AG08395 (cell line): ENCODE measurements at regions not wholly inside any gene's neighbourhood (a gene's known extent, or its start where the extent isn't known, plus 50 kb on each side); places are given as distances from the start of the nearest gene placed in this dataset.

Experiments used
- DNase-seq: peaks from one replicate; pipeline ENCODE4 v3.0.0; 2012; ENCODE audit warnings: mixed read lengths, low spot score

DNA sequence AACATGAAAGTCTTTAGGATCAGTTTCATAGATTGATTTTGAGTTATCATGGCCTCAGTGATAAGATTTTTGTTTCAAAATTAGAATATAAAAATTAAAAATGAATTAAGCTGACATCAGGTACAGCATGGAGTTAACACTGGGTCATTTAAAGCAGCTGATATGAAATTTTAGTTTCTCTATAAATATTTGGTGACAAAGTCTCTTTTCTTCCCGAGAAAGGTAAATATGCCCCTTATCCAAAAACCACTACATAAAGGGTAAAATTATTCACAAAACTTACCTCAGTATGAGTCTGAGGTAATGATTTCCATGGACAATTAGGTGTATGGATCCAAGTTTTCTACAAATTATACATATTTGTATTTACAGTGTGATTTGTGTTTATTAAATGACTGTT, 121.5 kb upstream of the PJA2 start:
- no peak for DNase-seq

DNA sequence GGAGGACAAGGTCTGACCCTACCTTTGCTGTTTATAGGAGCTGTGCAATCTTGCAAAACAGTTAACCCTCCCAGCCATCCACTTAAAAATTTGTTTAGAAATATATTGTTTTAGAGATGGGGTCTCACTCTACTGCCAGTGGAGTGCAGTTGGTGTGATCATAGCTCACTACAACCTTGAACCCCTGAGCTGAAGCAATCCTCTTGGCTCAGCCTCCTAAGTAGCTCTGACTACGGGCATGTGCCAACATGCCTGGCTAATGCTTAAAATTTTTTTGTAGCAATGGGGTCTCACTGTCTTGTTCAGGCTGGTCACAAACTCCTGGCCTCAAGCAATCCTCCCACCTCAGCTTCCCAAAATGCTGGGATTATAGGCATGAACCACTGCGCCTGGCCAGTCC, 120.2 kb upstream of the PJA2 start:
- DNase-seq: no peak

DNA sequence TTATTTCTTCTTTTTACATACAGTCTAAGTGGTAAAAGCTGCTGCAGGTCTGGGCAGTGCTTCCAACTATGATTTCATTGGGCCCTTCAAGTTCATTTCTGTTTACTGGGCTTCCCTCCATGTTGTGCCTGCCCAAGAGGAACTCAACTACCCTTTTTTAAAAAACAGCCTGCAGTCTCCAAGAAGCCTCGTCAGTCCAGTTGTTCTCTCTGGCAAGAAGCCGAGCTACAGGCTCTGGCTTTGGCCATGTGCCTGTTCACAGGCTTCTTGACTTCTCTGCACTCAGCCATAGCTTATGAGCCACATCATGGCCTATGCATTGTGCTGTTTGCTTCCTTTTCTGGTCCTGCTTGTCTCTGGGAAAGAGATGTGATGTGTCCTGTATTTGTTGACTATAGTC, 119.7 kb upstream of the PJA2 start:
- peak; percentile 10 for DNase-seq

DNA sequence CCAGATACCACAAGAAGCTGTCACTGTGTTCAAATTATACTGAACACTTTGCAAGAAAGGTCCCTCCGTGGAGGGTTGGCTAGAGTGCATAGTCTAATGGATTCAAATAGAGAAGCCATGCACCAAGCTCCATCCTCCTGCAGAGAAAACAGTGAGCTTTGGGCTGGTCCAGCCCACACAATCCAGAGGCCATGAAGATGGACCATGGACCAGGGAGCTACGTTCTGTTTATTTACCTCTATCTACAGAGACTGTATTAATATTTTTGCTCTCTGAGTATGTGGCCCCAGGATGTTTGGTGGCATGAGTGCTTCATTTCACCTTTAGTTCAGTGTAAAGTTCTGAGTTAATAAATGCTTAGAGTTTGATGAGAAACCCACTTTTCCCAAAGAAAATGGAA, 114.8 kb upstream of the PJA2 start:
- no peak for DNase-seq

DNA sequence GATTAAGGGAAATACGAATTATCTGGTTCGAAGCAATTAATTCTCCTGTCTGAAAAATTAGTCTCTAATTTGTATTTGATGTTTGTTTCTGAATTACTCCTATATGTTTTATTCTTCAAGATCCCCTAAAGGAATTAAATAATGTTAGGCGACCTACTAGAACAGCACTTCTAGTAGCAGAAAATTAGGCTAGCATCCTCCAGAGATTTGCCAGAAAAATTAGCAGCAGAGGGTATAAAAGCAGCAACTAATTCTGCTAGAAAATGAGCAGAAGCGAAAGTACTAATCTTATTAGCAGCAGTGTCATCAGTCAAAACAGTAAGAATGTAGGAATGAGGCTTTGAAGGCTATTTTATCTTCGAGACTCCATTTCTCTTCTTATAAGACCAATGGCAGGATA, 114.3 kb upstream of the PJA2 start:
- DNase-seq: no peak

DNA sequence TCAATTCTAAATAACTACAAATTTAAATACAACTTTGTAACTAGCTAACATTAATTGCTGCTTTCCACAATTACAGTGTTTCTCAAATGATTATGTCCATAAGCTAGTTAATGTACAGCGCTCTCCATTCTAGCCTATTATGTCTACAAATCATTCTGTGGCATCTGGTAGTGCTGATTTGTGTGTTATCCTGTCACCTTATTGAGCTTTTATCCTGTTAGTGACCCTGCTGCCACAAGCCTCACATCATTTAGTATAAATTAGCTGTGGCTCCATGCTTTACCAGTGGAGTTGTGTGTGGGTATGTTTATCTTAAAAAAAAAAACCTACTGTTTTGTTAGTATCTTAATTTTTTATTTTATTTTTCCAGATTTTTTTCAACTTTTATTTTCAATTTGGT, 112.6 kb upstream of the PJA2 start:
- no peak for DNase-seq

DNA sequence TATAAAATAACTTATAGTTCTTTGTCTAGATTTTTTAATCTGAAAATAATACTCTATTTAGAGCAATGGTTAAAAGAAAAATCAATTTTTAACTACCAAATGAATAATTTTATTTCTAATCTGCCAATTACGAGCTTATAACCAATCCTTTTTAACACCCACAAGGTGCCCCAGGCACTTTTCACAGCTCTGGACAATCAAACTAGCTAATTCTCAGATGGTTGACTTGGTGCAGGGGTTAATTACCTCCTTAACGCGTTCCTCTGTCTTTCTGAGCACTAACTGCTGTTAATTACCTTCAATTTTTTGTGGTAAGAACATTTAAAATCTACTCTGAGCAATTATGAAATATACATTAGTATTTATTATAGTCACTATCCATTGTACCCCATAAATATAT, 109.6 kb upstream of the PJA2 start:
- no peak for DNase-seq

DNA sequence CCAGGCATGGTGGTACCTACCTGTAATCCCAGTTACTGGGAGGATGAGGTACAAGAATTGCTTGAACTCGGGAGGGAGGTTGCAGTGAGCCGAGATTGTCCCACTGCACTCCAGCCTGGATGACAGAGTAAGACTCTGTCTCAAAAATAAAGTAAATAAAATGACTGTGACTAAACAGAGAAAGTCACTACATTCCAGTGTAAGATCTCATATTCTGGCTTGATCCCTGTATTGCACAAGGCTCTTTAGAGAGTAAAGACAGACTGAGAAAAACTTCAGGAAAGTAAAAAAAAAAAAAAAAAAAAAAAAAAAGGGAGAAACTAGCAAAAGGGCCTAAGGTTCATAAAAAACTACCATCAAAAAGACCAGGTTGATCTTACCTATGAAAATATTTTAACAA, 106.6 kb upstream of the PJA2 start:
- peak; percentile 50 for DNase-seq

DNA sequence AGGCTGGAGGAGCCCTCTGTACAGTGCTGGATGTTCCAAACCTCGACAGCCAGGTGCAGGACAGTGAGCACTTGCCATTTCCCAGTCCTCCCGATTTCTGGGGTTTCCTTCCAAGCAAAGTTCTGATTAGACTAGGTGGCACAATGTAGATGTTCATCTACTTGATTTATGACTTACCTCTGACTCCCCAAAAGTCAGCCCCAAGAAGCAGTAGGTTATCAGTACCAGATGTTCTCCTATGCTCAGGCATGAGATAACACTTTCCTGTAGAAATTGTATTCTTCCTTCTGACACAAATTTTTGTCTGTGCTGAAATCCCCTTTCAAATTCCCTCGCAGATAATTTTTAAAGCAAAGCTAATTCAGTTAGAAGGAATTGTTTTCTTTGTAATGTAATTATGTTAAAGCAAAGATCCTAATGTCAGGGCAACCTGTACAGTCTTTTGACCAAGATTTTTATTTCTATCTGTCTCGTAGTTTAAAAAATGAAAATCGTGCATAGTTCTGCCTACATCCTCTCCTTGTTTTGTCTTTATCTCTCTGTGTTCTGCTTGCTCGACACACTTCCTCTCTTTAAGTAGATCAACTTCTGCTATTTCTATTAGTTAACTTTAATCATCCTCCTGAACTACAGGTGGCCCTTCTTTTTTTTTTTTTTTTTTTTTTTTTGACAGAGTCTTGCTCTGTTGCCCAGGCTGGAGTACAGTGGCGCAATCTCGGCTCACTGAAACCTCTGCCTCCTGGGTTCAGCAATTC, 102.4 kb upstream of the PJA2 start:
- DNase-seq: no peak

DNA sequence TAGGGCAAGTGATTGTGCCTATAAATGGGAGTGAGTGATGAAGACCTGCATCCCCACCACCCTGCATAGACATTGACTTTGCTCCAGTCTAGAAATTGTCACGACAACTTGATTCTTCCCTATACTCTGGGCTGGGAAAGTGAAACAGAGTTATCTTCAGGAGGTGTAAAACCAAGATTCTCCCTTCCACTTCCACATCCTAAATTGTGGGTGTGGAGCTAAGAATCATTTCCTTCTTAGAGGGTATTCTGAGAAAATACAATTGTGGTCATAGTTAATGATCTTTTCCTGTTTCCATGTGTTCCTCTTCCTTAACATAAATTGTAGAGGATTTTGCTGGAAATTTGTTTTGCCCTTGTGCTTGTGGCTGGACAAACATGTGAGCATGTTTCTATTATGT, 96.8 kb upstream of the PJA2 start:
- no peak for DNase-seq

DNA sequence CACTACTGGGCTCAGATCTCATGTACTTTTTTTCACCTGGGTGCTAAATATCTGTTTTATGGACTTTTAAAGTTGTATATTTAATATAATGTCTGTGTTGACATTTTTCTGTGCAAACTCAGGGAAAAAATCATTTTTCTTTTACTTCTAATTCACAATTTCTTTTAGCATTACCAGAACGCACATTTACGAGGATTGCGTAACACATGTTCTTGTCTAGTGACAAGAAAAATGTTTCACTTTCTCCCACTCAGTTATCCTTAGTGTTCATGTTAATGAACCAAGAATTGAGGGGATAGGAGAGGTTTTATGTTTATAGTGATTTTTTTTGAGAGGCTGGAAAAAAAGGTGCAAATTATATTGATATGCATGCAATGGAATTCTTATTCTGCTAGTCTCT, 86.3 kb upstream of the PJA2 start:
- no peak for DNase-seq

DNA sequence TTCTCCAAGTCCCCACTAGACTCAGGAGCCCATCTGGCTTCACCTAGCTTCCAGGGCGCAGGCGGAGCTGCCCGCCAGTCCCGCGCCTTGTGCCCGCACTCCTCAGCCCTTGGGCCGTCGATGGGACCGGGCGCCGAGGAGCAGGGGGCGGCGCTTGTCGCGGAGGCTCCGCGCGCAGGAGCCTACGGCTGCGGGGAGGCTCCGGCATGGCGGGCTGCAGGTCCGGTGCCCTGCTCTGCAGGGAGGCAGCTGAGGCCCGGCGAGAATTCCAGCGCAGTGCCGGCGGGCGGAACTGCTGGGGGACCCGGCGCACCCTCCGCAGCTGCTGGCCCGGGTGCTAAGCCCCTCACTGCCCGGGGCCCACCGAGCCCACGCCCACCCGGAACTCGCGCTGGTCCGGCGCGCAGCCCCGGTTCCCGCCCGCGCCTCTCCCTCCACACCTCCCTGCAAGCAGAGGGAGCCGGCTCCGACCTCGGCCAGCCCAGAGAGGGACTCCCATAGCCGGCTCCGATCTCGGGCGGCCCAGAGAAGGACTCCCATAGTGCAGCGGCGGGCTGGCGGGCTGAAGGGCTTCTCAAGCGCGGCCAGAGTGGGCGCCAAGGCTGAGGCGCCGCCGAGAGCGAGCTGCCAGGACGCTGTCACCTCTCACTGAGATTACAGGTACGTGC, 78.1 kb upstream of the PJA2 start:
- DNase-seq: no peak

DNA sequence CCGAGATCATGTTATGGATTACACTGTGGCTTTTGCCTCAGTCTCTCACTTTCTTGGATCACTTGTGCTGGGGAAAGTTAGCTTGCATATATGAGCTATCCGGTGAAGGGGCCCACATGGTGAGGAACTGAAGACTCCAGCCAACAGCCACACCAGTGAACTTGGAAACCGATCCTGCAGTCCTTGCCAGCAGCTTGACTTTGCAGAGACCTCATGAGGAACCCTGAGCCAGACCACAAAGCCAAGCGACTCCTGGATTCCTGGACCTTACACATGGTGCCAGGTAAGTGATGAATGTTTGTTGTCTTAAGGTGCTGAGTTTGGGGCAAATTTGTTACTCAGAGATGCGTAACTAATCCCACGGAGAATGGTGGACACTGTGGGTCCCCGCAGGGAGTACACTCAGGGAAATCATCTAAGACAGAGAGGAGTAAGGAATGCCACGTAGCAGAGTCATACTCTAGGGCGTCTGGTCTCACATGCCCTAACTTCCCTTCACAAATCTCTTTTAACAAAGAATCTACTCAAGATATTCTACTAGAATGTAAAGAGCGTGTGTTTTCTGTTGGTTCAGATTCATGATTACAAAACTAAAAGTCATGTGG, 76.5 kb upstream of the PJA2 start:
- no peak for DNase-seq

DNA sequence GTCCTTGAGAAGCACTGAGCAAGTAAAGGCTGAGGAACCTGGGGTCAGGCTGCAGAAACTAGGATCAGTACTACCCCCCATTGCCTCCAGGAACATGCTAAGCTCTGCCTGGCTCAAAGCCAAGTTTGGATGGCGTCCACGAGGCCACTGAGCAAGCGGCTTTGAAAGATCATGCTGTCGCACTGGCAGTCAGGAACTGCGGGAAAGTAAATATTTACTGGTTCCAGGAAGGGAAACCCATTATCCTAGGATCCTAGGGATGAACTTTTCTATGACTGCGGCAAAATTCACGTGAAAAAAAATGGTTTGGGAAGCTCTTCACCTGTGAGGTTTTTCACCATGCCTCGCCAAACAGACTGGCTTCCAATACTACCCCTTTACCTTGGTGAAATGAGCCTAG, 75.3 kb upstream of the PJA2 start:
- no peak for DNase-seq

DNA sequence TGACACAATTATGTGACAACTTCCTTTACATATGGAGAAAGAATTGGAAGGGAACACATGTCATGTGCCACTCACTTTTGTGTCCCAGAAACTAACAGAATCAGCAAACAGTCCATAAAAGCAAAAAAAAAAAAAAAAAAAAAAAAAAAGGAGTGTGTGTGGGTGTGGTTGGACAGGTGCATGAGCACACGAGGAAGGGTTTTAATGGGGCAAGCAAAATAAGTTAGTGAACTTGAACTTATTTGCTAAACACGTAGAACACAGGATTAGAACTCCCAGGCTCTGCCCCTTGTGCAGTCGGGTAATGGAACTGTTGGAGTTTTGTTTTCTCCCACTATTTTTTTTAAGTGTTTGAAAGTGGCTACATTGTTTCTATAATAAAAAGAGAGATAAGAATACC, 74.8 kb upstream of the PJA2 start:
- DNase-seq: no peak

DNA sequence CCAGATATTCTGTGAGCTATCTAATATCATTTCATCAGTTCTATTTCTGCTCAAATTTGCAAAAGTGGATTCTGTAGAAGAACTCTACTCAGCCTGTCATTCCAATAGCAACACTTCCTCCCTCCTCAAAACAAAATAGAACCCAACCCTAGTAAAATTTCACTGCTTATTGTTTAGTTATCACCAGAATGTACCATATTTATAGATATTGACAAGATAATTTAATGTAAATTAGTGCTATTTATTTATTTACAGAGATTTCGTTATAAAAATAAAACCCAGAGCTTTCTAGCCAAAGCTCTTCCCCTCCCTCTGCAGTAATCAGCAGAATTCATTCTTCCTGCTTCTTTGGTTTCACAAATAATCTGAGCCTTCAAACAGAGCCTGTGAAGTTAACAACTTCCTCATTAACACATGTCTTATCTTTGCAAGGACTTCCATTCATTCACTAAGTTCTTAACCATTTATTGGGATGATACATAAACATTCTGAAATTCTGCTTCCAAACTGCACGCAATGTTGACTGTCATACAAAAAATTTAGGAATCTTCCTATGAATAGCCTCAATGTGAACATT, 73.7 kb upstream of the PJA2 start:
- DNase-seq: no peak

DNA sequence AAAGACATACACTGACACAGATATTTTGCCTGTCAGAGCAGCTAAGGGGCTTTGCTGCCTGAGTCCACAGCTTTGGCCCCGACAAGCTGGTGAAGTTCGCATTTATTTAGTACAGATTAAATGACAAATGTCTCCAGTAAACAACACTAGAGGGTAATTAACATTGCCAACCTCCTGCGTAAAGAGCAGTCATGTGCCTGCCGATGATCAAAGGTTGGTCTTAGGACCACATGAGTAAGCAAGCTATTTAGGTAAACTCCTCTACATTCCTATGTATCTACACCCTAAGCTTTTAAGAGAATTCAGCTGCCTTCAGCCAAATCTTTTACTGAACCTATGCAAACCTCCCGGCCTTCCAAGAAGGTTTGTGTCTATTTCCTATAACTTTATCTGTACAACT, 73.0 kb upstream of the PJA2 start:
- no peak for DNase-seq

DNA sequence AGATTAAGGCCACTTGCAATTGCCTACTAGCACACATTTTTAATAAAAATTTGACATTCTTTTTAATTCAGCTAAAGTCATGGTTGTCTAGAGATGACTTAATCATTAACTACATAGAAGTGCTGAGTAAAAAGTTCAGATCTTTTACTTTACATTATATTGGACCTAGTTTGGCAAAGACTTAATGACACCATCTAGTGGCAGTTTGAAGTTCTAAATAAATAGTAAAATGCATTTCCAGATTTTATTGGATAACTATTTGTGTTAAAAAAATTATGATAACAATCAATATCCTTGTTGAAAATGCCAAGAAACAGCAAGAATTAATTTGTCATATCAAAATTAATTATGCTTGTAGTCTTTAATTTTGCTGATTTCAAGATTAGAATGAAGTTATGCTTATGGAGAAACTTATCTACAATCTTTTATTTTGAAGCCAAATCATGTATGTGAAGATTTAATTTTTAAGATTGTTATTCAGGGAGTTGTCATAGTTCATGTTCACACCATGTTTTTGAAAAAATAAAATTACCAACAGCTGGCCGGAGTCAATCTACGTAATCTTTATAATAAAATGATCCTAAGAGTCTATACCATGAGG, 69.6 kb upstream of the PJA2 start:
- DNase-seq: peak; percentile 20

DNA sequence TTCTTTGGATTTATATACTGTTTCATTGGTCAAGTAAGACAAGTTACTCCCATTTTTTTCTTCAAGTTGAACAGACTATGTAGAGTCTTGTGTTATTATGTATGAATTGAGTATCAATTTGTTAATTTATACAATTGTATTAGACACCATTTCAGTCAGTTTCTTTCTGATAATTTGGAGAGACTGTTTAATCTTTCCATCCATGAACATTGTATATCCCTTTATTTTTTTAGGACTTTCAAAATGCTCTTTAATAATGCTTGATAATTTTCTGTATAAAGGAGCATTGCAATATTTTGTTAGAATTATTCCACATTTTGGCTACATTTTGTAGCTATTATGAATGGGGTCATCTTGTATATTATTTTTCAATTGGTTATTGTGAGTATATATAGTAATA, 69.1 kb upstream of the PJA2 start:
- no peak for DNase-seq

DNA sequence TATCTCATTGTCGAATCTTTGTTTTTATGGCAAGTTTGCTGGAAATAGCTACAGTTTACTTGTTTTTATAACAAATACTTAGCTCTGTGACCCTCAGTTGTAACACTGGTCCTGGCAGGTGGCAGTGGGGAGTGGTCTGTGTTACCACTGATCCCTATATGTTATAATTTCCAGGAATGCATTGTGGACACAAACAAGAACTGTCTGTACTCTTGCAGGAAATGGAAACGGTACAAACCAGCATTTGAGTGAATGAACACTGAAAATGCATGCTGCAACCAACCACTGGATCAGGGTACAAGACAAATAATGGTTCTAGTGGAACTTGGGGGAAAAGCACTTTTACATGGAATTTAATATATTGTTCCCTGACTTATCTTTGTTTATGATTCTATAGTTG, 66.5 kb upstream of the PJA2 start:
- no peak for DNase-seq

DNA sequence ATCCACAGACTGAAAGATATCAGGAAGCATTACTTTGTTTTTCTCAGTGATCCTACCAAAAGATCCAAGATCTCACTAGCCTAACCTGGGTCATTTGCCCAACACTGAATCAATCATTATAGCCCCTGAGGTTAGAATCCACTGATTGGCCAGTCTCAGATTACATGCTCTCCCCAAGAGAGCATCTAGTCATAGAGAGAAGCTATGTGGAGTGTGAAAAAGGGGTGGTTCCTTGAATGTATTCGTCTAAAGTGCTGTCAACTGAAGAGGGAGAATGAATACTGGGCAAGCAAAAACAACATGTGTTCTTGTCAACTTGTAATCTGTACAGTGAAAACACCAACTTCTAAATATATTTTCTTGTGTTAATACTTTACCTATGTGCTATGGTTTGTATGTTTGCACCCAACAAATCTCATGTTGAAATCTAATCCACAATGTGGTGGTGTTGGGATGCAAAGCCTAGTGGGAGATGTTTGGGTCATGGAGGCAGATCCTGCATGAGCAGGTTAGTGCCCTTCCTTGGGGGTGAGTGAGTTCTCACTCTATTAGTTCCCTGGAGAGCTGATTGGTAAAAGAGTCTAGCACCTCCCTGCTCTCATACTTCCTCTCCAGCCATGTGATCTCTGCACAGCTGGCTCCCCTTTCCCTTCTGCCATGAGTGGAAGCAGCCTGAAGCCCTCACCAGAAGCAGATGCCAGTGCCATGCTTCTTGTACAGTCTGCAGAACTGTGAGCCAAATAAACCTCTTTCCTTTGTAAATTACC, 60.3 kb upstream of the PJA2 start:
- DNase-seq: no peak

DNA sequence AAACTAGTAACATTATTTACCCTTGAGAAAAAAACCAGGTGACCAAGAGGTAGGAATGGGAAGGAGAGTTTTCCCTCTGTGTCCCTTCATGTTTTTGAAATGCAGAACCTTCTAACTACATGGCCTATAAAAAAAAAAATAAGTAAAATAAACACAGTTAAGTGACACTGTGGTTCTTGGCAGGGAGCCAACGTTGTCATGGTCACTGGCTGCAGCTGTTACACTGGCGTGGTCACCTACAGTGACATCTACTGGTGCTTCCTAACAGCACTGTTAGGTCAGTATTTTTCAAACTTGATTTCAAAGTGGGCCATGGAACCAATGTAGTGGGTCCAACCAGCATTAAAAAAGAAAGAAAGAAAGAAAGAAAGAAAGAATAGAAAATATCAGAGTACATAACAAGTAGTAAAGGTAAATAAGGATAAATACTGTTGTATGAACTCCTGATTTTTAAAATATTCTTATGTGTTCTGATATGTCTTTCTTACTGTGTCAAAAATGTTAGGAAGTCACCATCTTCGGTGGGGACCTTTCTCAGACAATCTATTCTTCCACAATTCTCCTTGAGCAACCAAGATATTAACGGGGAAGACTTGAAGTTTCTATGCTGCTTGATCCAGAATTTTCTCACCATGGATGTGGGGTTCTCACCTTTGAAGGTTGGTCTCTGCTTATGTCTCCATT, 59.1 kb upstream of the PJA2 start:
- DNase-seq: peak; percentile 91
